ENCODE measurements at regions not wholly inside any gene's neighbourhood (a gene's known extent, or its start where the extent isn't known, plus 50 kb on each side); places are given as distances from the start of the nearest gene placed in this dataset.

GRCh38 chr6:84450018-84450417 lies 222.6 kb upstream of the CEP162 start:
- Histone ChIP-seq H3K4me1 (peaks cover 6% of the 10 kb centered on the region; the same call in 1 of the 2 replicates), H3K4me3 (no peak overlapping the region), H3K36me3 (no peaks in the 10 kb centered on the region), H3K9me3 (replicated peaks) (no peaks in the 10 kb centered on the region), H3K27ac (no peak overlapping the region), H3K27me3 (no peaks in the 10 kb centered on the region)
- no peak for DNase-seq

DNA sequence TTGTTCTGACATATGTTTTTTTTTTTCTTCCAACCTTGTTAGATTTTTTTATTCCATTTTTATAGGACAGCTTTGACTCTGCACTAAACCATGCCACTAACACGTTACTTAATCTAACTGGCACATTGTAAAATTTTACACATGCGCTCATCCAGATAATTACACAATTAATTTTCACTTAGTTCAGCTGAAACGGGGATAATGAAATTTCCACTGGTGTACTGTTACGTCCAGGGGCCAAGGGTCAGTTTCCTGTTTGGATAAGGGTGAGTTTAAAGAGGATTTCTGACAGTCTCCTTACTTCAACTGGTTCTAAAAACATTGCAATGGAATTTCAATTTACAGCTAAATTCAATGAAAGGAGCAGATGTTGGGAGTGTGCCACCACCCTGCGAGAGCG lies 221.8 kb upstream of the CEP162 start:
- peak; percentile 9 to 43 for DNase-seq
- H3K4me1 ChIP-seq = peaks cover 6% of the 10 kb centered on the region; the same call in 1 of the 2 replicates
- no peak overlapping the region for H3K27ac ChIP-seq
- no peaks in the 10 kb centered on the region for H3K9me3 ChIP-seq (replicated peaks)
- H3K27me3 ChIP-seq = no peaks in the 10 kb centered on the region
- no peak overlapping the region for H3K4me3 ChIP-seq
- no peaks in the 10 kb centered on the region for H3K36me3 ChIP-seq

GRCh38 chr6:84448331-84448730 lies 220.9 kb upstream of the CEP162 start:
- Histone ChIP-seq H3K27ac (no peak overlapping the region), H3K27me3 (no peaks in the 10 kb centered on the region), H3K4me1 (peaks cover 6% of the 10 kb centered on the region; the same call in 1 of the 2 replicates), H3K36me3 (no peaks in the 10 kb centered on the region), H3K9me3 (replicated peaks) (no peaks in the 10 kb centered on the region), H3K4me3 (no peak overlapping the region)
- no peak for DNase-seq

GRCh38 chr6:84447651-84448050 lies 220.2 kb upstream of the CEP162 start:
- H3K9me3 ChIP-seq (replicated peaks) = no peaks in the 10 kb centered on the region
- no peaks in the 10 kb centered on the region for H3K27me3 ChIP-seq
- H3K36me3 ChIP-seq = no peaks in the 10 kb centered on the region
- no peak overlapping the region for H3K4me3 ChIP-seq
- peaks cover 6% of the 10 kb centered on the region; the same call in 1 of the 2 replicates for H3K4me1 ChIP-seq
- no peak overlapping the region for H3K27ac ChIP-seq
- DNase-seq = no peak

GRCh38 chr6:84445068-84445467 lies 217.6 kb upstream of the CEP162 start:
- H3K27ac ChIP-seq = no peak overlapping the region
- no peaks in the 10 kb centered on the region for H3K27me3 ChIP-seq
- no peaks in the 10 kb centered on the region for H3K36me3 ChIP-seq
- no peak for DNase-seq
- peaks cover 6% of the 10 kb centered on the region; the same call in 1 of the 2 replicates for H3K4me1 ChIP-seq
- H3K4me3 ChIP-seq = no peak overlapping the region
- H3K9me3 ChIP-seq (replicated peaks) = no peaks in the 10 kb centered on the region

DNA sequence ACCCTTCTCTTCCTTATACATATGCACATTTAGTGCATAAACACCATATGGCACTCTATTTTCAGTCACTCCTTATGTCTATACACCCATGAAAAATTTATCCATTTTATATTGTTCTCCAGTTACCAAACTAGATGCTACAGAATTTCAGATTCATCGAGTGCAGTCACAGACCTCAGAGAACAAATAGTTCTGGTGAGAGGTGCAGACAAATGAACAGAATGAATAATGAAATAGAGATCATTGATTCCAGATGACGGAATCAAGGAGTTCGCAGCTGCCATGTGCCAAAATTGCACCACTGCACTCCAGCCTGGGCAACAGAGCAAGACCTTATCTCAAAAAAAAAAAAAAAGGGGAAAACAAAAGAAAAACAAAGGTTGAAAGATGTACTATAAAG lies 214.8 kb upstream of the CEP162 start:
- no peak for DNase-seq
- Histone ChIP-seq H3K4me3 (no peak overlapping the region), H3K27ac (no peak overlapping the region), H3K36me3 (no peaks in the 10 kb centered on the region), H3K27me3 (no peaks in the 10 kb centered on the region), H3K4me1 (no peaks in the 10 kb centered on the region), H3K9me3 (replicated peaks) (no peaks in the 10 kb centered on the region)

DNA sequence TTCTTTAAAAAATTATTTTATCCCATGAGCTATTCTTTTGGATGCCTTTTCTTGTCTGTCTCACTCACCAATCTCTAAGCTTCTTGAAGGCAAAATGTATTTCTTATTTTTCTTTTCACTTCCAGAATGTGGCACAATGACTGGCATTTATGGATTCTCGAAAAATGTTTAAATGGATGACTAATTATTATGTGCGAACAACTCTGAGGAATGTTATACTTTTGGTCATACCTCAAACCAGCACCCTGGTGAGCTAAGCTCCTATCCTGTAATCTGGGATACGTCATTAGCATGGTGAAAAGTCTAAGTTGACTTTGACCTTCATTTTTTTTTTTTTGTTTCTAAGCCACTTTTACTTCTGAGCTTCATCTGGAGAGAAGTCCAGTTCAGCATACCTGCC lies 214.0 kb upstream of the CEP162 start:
- no peaks in the 10 kb centered on the region for H3K9me3 ChIP-seq (replicated peaks)
- no peak overlapping the region for H3K27ac ChIP-seq
- DNase-seq = no peak

DNA sequence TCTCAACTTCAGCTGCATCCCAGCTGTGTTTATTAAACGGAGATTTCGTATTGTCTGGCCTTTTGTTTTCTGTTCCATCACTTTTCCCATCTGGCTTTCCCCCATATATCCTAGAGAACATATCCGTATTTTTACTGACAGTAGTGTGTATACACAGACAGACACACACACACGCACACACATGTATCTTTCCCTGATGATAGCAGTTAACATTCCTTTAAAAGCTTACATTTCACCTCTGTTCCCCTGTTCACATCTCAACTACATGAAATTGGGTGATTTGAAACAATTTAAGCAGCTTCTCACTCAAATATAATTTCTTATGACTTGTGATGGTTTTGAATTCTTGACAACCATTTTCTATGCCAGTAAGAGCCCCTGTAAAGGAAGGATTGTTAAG lies 207.1 kb upstream of the CEP162 start:
- H3K4me3 ChIP-seq = no peak overlapping the region
- no peak overlapping the region for H3K27ac ChIP-seq
- no peak for DNase-seq
- no peaks in the 10 kb centered on the region for H3K27me3 ChIP-seq
- no peaks in the 10 kb centered on the region for H3K36me3 ChIP-seq
- H3K9me3 ChIP-seq (replicated peaks) = no peaks in the 10 kb centered on the region
- no peaks in the 10 kb centered on the region for H3K4me1 ChIP-seq

More for the DNA sequence above, 214.0 kb upstream of the CEP162 start:
- Histone ChIP-seq H3K4me3 (no peak overlapping the region), H3K4me1 (no peaks in the 10 kb centered on the region), H3K27me3 (no peaks in the 10 kb centered on the region), H3K36me3 (no peaks in the 10 kb centered on the region)

- Histone ChIP-seq H3K36me3 (no peaks in the 10 kb centered on the region), H3K4me3 (no peak overlapping the region), H3K27me3 (no peaks in the 10 kb centered on the region), H3K4me1 (peaks cover 6% of the 10 kb centered on the region), H3K9me3 (replicated peaks) (no peaks in the 10 kb centered on the region), H3K27ac (no peak overlapping the region)
- DNase-seq = no peak
These were observed 205.2 kb upstream of the CEP162 start for GRCh38 chr6:84432619-84433018.

- H3K27me3 ChIP-seq = no peaks in the 10 kb centered on the region
- peaks cover 40% of the 10 kb centered on the region for H3K4me1 ChIP-seq
- H3K36me3 ChIP-seq = no peaks in the 10 kb centered on the region
- DNase-seq = peak; percentile 55 to 82
- no peak overlapping the region for H3K27ac ChIP-seq
- no peaks in the 10 kb centered on the region for H3K9me3 ChIP-seq (replicated peaks)
- H3K4me3 ChIP-seq = no peak overlapping the region
These were observed 201.0 kb upstream of the CEP162 start for GRCh38 chr6:84428300-84428907.

DNA sequence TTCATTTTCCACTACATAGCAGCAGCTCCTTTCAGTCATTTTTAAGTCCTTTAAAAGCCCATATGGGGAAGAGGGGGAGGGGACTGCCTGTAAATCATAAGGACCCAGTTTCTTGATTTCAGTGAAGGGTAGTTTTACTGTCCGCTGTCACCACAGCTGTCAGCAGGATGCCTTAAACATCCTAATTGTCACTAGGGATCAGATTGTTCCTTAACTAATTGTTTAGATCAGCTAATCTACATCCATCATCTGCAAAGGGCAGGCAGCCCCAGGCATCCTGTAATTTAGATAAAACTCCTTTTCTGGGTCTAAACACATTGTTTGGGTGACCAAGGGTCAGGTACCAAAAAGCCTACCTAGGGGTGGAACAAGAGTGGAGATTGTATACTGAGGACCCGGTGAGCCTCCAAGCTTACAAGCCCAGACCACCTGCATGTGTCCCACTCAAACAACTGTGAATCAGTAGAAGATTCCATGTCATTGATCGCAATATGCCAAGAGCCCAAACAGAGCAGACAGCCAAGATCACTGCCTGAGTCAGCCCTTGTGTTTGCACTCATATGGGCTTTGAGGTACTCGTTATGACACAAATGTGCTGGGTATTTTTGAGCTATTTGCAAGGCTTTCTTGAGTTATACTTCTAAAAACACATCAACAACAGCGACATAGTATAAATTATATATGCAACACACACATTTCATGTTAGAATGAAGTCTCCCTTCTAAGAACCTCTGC lies 198.7 kb upstream of the CEP162 start:
- Histone ChIP-seq H3K4me3 (peak overlapping the region; percentile 37), H3K9me3 (replicated peaks) (no peaks in the 10 kb centered on the region), H3K36me3 (no peaks in the 10 kb centered on the region), H3K27ac (peak overlapping the region; percentile 95), H3K4me1 (peaks cover 40% of the 10 kb centered on the region), H3K27me3 (no peaks in the 10 kb centered on the region)
- peak; percentile 51 to 85 for DNase-seq

- Histone ChIP-seq H3K27ac (peak overlapping the region; percentile 95), H3K27me3 (no peaks in the 10 kb centered on the region)
- DNase-seq = peak; percentile 78 to 96
These were observed 197.5 kb upstream of the CEP162 start for GRCh38 chr6:84424956-84425355.

GRCh38 chr6:84422380-84422968 lies 195.0 kb upstream of the CEP162 start:
- peak; percentile 11 to 24 for DNase-seq
- Histone ChIP-seq H3K4me3 (no peak overlapping the region), H3K4me1 (peaks cover 32% of the 10 kb centered on the region), H3K9me3 (replicated peaks) (no peaks in the 10 kb centered on the region), H3K36me3 (no peaks in the 10 kb centered on the region), H3K27me3 (no peaks in the 10 kb centered on the region), H3K27ac (no peak overlapping the region)

More at GRCh38 chr6:84424956-84425355, 197.5 kb upstream of the CEP162 start:
- Histone ChIP-seq H3K36me3 (no peaks in the 10 kb centered on the region), H3K4me1 (peaks cover 40% of the 10 kb centered on the region), H3K4me3 (peak overlapping the region; percentile 37), H3K9me3 (replicated peaks) (no peaks in the 10 kb centered on the region)

GRCh38 chr6:84421031-84421430 lies 193.6 kb upstream of the CEP162 start:
- no peaks in the 10 kb centered on the region for H3K9me3 ChIP-seq (replicated peaks)
- no peak for DNase-seq
- no peaks in the 10 kb centered on the region for H3K27me3 ChIP-seq
- peaks cover 20% of the 10 kb centered on the region for H3K4me1 ChIP-seq
- H3K4me3 ChIP-seq = no peak overlapping the region
- no peak overlapping the region for H3K27ac ChIP-seq
- H3K36me3 ChIP-seq = no peaks in the 10 kb centered on the region

- DNase-seq = no peak
- Histone ChIP-seq H3K27me3 (no peaks in the 10 kb centered on the region), H3K9me3 (replicated peaks) (no peaks in the 10 kb centered on the region), H3K36me3 (no peaks in the 10 kb centered on the region), H3K27ac (no peak overlapping the region), H3K4me1 (no peaks in the 10 kb centered on the region), H3K4me3 (no peak overlapping the region)
These were observed 189.8 kb upstream of the CEP162 start for GRCh38 chr6:84417260-84417659.
